NCI-H748 (cell line): ENCODE measurements at regions not wholly inside any gene's neighbourhood (a gene's known extent, or its start where the extent isn't known, plus 50 kb on each side); places are given as distances from the start of the nearest gene placed in this dataset.

Experiments
- DNase-seq: peaks from one replicate; lab custom pipeline; 2025; ENCODE audit not compliant: unreplicated experiment; lab: John Stamatoyannopoulos, UW

GRCh38 chr1:163796394-163796821, 474.7 kb downstream of the NUF2 start:
- peak; percentile 78 for DNase-seq

DNA sequence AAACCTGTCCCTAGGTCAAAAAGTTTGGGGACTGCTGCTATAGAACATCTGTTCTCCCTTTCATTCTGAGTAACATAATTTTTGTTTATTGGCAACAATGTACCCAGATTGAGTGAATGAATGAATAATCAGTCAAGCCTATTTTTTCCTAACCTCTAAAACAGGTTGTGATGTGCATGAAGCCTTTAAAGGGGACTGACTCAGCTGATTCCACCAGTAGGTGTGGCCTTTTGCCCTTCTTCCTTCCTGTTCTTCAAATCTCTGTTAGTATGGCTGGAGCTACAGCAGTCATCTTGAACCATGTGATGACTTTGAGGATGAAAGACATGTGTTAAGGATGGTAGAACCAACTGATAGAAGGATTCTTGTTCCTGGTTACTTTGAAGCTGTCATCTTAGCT, 476.1 kb downstream of the NUF2 start:
- DNase-seq = no peak

GRCh38 chr1:163799190-163799805, 477.5 kb downstream of the NUF2 start:
- peak; percentile 84 for DNase-seq

DNA sequence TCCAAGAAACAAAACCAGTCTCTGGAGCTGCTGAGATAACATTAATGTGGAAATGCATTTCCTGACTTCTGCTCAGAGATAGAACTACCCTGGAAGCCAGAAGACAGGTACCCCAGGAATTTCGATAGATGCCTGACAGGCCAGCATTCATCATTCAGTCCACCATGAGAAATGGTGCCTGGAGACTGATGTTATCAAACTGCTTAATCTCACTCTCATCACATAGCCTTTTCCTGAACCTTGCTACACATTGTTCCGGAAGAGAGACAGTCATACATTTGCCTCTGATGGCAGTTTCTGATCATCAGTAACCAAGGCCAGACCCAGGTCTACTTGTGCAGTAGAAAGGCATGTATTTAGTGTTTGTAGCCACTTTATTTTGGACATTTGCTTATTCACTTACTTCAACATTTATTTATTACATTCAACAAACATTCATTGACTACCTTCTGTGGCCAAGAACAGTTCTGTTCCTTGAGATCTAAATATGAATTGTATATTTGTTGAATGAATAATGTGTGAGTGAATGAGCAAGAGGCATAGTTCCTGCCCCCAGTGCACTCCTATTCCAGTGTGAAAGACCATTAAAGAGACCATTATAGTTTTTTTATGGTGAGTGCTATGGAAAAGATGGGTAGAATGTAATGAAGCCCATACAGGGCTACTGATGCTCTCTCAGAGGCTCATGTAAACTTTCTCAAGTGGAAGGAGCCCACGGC, 485.7 kb downstream of the NUF2 start:
- no peak for DNase-seq

- DNase-seq = no peak
Observed at GRCh38 chr1:163813251-163813650, 491.5 kb downstream of the NUF2 start.

DNA sequence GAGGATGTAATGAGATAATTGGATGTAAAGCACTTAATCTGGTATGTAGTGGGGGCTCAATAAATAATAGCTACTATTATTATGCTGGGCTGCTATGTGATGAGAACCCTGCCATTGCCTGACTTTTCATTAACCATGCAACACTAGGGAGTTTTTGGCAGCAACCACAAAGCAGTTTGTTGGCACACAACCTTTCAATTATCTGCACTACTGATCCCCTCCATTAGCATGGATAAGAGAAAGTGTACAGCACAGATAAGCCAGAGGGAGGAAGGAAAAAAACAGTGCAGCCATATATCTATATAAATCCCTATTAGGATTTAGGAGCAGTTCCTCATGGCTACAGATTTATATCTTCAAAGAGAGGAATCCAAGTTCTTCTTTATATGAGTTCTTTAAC, 498.5 kb downstream of the NUF2 start:
- peak; percentile 9 for DNase-seq

DNA sequence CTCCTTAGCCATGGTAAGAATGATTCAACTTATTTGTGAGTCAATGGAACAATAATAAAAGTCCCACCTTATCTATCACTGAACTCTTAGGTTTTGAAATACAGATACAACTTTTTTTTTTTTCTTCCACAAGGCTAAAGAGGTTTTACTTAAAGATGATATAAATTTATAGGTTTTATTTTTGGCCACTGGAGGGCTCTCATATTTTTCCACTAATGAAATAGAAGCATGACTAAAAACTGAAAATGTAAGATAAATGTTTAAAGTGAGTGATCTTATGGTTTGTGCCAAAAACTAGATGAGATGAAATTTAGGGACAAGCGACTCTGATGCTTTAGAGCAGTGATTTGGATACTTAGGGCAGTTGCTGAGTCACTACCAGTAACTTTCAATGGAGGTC, 499.0 kb downstream of the NUF2 start:
- DNase-seq = no peak

GRCh38 chr1:163821679-163822078, 499.9 kb downstream of the NUF2 start:
- no peak for DNase-seq

DNA sequence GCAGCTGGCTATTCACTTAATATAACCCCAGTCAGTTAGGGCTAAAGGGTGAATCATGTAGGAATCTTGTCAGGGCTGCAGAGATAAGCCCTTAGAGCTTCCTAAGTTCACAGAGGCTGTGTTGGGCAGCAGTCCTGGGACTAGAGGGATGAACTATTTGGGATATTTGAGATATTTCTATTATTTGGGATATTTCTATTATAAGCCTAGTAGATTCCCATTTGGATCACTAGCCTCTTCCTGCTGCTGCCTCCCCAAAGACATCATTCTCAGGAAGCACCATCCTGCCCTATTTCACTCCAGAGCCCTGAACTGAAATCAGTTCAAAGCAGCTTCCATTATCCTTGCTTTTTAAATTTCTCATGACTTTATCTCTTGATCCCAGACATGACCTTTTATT, 501.3 kb downstream of the NUF2 start:
- DNase-seq = no peak

GRCh38 chr1:163824006-163824405, 502.3 kb downstream of the NUF2 start:
- no peak for DNase-seq

GRCh38 chr1:163824490-163824889, 502.7 kb downstream of the NUF2 start:
- no peak for DNase-seq

DNA sequence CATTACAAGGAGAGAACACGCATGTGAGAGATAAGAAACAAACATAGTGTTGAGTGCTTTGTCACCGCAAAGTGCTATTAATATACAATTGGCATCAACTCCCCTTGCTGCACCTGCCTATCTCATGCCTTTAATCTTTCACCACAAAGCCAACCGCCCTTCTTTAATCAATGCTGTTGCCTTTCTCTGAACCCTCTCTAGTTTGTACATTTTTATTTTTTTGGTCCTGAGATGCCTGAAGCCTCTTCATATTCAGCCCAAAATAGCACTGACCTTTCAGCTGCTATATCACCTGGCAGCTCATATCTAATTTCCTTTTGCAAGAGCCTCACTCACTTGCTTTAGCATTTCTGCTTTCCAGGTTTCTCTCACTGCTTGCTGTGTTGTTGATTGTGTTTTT, 504.7 kb downstream of the NUF2 start:
- peak; percentile 95 for DNase-seq

DNA sequence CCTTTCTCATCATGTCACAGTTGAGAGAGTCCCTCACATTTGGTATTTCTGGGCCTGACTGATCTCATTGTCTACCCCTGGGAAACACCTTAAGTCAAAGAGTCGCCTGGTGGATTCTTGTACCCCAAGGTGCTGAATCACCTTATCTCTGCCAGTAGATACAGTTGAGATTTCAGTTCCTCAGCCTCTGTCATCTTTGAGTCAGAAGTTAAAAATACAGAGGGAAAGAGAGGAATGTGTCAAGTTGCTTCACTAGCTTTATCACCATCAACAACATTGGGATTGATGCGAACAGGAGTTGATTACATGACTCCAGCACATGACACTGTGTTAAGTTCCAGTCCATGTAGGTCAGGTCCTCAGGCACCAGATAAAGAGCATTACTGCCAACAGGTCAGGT, 513.0 kb downstream of the NUF2 start:
- DNase-seq = no peak

GRCh38 chr1:163836481-163836880, 514.7 kb downstream of the NUF2 start:
- DNase-seq = no peak

DNA sequence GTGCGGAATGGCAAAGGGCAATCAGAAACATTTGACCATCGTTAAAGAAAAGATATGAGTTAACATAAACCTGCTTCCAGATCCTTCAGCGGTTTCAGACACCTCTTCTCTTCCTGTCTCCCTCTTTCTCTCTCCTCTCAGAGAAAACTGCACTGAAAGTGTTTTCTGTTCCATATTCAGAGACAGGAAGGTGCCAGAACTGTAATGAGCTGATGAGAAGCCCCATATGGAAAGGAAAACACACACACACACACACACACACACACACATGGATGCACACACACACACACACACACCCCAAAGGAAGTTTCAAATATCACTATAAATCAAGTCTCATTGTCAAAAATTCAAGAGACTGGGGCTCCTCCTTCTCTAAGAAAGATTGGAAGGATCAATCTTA, 515.5 kb downstream of the NUF2 start:
- DNase-seq = no peak

- DNase-seq = no peak
Observed at GRCh38 chr1:163842571-163842970, 520.8 kb downstream of the NUF2 start.

- no peak for DNase-seq
Observed at GRCh38 chr1:163844459-163844858, 522.7 kb downstream of the NUF2 start.

DNA sequence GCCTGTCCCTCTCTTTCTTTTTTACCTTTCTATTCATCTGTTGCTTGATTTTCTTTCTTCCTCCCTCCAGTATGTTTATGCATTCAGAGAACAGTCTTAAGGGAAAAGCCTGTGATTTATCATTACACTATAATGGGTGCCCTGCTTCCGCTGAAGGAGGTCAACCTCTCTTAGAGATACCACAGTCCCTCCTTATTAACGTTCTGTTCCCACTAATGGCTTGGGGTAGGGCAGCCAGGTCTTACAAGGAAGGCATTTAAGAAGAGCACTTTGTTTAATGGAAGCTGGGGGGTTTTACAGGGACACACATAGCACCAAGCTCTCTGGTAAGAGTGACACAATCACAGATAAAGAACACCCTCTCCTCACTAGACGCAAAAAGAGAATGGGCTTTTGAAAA, 523.5 kb downstream of the NUF2 start:
- no peak for DNase-seq

DNA sequence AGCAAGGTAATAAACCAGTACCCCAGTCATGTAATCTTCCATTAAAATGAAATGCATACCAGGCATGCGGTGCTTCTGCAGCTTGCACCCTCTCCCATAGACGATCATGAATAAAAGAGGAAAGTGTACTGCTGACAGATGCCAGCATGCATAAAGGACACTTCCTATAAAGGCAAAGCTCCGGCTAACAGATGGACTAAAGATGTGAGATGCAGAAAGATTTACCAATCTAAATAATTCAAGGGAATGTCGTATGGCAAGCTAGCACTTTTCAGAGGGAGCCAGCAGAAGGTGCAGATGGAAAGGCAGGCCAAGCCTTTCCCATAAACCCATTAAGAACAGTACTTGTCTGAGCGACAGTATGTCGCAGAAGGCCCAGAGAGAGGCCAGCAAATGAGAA, 542.0 kb downstream of the NUF2 start:
- no peak for DNase-seq

DNA sequence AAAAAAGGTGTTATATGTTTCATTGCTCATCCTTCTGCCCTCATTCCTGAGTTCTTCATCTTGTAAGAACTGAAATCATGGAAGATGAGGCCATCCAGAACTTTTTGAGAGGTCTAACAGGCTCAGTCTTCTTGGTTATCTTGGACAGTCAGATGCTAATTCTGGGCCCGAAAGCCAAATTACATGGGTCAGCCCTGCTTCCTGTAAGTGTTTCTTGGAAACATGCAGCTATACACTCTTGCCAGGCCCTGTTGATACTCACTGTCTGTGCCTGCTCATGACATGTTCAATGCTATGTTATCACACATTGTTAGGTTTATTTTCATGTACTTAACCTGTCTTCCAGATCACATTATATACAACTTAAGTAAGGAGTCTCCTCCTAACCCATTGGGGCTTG, 542.5 kb downstream of the NUF2 start:
- DNase-seq = no peak

DNA sequence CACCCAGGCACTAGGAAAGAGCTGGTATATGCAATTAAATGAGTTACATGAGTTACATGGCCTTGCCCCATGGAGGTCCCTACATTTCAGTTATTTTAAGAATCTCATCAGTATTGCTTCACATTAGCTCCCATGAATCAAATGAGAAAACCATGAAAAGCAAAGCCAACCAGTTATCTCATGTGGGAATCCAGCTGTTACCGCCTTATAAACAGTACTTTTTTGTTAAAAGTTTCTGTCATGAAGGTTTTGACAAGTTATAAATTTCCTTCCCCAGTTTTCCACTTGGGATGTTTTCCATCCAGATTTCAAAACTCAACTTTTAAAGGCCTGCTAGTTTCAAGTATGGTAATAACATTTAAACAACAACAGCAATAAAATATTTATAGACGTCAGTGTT, 544.8 kb downstream of the NUF2 start:
- no peak for DNase-seq

DNA sequence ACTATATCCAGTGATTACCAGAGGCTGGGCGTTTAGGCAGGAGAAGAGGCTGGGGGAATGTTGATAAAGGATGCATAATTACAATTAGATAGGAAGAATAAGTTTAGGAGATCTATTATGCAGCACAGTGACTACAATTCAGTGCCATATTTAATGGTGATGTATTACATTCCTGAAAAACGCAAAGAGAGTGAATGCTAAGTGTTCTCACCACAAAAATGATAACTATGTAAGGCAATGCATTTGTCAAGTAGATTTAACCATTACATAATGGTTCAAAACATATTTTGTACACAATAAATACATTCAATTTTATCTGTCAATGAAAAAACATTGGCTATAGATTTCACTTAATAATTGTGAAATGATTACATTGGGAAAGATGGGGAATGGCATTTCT, 548.9 kb downstream of the NUF2 start:
- DNase-seq = no peak

GRCh38 chr1:163872067-163872466, 550.3 kb downstream of the NUF2 start:
- DNase-seq = no peak
